ENCODE measurements at regions not wholly inside any gene's neighbourhood (a gene's known extent, or its start where the extent isn't known, plus 50 kb on each side); places are given as distances from the start of the nearest gene placed in this dataset.

DNA sequence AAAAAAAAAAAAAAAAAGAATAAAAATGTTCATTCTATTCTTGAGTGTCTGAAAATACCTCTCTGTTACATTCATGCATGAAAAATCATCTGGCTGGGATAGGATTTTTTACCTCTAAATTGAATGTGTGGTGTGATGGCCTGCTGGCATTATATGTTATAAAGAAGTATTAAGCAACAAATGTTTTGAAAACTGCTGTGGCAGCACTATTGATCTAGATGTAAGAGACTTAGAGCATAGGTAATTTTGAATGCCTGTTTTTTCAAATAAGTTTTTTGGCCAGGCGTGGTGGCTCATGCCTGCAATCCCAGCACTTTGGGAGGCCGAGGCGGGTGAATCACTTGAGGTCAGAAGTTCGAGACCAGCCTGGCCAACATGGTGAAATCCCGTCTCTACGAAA lies 147.0 kb upstream of the LINC00305 start:
- no peaks in the 10 kb centered on the region for H3K36me3 ChIP-seq
- no peak for DNase-seq
- no peaks in the 10 kb centered on the region for H3K9me3 ChIP-seq
- no peaks in the 10 kb centered on the region for H3K27me3 ChIP-seq
- H3K4me3 ChIP-seq, result no peak overlapping the region

DNA sequence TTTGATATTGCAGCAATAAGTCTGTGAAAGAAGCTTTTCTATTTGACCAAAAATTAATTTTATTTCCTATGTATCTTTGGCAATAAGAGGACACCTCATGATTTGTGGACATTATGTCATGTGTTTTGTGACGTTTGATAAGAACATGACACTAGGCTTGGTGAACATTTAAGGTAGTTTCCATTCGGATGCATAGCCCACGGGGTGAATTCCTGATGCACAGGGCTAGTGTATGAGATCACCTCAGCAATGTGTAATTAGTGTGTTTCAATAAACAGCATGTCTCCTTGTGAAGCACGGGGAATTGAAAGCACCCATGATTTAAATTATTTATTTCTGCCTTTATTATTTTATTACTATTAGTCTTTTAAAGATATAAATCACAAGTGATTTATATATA lies 146.1 kb upstream of the LINC00305 start:
- Histone ChIP-seq H3K9me3 (no peaks in the 10 kb centered on the region), H3K4me3 (no peak overlapping the region), H3K27me3 (no peaks in the 10 kb centered on the region), H3K36me3 (no peaks in the 10 kb centered on the region)
- no peak for DNase-seq

DNA sequence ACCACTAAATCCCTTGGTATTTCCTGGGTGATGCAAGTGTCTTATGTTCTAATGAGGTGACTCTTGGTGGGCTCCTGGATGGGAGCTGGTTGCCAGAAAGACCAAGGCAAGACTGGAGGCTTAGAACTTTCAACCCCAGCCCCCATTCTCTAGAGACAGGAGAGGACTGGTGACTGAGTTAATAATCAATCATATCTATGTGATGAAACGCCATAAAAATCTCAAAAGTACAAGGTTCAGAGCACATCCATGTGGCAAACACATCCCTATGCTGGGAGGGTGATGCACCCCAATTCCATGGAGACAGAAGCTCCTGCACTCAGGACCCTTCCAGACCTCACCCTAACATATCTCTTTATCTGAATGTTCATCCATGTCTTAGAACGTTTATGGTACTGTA lies 139.5 kb upstream of the LINC00305 start:
- no peaks in the 10 kb centered on the region for H3K36me3 ChIP-seq
- H3K27me3 ChIP-seq, result no peaks in the 10 kb centered on the region
- DNase-seq, result no peak
- no peak overlapping the region for H3K4me3 ChIP-seq
- no peaks in the 10 kb centered on the region for H3K9me3 ChIP-seq

DNA sequence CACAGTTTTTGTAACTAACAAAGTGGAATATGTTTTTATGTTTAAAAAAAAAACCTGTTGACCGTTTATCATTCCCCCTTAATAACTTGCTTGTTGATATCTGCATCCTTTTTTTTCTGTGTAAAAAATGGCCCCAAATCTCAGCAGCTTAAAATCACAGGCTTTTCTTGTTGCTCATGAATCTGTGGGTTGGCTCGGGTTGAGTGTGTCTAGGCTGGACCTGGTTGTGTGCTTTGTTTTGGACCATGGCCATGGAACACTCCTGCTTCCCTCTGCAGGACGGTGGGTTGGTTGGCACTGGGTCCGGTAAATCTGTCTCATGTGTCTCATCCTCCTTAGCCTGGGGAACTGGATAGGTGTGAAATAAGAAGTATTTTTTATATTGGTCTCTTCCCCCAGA lies 139.0 kb upstream of the LINC00305 start:
- peak; percentile 12 for DNase-seq
- no peaks in the 10 kb centered on the region for H3K27me3 ChIP-seq
- no peaks in the 10 kb centered on the region for H3K9me3 ChIP-seq
- H3K36me3 ChIP-seq, result no peaks in the 10 kb centered on the region
- no peak overlapping the region for H3K4me3 ChIP-seq

DNA sequence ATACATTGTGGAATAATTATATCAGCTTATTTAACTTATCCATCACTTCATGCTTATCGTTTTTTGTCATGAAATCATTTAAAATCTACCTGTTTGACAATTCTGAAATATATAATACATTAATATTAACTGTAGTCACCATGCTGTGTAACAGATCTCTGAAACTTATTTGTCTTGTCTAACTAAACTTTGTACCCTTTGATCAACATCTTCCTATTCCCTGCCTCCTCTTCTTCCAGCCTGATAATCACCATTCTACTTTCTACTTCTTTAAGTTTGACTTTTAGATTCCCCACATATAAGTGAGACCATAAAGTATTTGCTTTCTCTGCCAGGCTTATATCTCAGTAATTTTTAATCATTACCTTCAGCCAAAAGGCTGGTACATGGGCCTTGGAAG lies 134.2 kb upstream of the LINC00305 start:
- no peak overlapping the region for H3K4me3 ChIP-seq
- H3K27me3 ChIP-seq, result no peaks in the 10 kb centered on the region
- H3K36me3 ChIP-seq, result no peaks in the 10 kb centered on the region
- H3K9me3 ChIP-seq, result no peaks in the 10 kb centered on the region
- no peak for DNase-seq

DNA sequence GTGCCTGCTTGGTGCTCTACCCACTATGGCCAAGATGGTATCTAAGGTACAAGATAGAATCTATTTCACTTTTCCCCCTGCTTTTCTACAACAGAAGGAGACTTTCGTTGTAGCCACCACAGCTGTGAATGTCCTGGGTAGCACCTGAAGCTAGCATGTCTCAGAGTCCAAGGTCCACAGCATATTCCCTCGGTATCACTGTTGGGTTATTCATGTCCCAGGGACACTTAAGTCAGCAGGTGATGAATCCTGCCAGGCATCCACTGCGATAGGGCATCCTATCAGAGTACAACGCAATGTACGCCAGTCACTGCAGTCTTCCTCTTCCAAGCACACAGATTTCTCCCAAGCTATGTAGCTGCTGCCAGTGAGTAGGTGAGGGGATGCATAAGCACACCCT lies 129.1 kb upstream of the LINC00305 start:
- no peaks in the 10 kb centered on the region for H3K36me3 ChIP-seq
- H3K9me3 ChIP-seq, result no peaks in the 10 kb centered on the region
- no peak overlapping the region for H3K4me3 ChIP-seq
- DNase-seq, result no peak
- no peaks in the 10 kb centered on the region for H3K27me3 ChIP-seq

DNA sequence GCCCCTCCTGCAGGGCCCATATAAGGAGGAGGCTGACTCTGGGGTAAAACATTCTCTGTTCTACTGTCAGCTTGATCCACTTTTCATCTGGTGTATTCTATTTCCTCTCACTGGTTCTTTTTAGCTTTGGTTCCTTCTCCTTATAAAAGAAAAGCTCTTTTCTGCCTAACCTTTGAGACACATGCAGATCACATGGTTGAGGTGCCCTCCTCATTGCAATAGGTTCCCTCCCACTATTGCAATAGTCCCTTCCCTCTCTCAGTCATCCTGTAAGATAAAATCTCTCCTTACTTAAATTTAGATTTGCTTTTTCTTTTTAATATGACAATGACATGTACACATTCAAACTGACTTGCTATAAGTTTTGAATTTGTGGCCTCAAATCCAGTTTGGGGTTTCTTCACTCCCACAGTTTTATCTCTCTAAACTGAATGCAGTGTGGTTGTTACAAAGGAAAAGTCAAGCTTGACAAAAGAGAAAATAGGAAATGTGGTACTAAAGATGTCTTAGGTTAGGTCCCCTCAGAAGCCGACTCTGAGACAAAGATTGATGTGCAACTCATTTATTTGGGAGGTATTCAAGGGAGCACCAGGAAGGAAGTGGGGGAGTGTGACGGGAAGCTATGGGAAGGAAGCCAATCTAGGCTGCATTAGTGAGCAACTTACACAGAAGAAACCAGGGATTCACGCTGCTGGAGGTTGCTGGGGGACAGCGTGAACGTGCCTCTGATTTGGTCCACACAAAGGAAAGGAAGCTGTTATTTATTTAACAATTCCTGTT lies 127.6 kb upstream of the LINC00305 start:
- Histone ChIP-seq H3K36me3 (no peaks in the 10 kb centered on the region), H3K4me3 (no peak overlapping the region), H3K9me3 (no peaks in the 10 kb centered on the region), H3K27me3 (no peaks in the 10 kb centered on the region)
- no peak for DNase-seq

DNA sequence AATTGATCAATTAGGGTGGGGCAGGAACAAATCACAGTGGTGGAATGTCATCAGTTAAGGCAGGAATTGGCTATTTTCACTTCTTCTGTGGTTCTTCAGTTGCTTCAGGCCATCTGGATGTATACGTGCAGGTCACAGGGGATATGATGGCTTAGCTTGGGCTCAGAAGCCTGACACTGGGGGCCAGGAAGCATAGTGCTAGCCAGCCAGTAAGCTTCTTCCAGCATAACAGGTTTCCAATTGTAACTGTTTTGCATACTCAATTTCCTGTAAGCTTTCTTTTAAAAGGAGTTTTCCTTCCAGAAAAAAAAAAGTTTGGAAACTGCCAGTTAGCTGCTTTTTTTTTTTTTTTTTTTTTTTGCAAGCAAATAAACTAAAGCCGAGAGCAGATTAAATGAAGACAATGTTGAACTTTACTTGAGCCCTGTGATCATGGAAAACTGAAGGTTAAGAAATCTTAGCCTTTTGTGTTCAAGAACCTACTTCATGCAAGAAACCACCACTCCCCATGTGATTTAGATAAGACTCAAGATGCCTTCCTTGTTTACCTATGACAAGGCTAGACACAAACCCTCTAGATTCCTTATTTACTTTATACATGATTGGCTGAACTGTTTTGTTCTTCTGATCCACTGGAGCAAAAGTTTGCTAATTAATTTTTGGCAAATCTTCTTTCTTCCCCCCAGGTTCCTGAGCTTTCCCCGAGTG lies 126.9 kb upstream of the LINC00305 start:
- no peaks in the 10 kb centered on the region for H3K9me3 ChIP-seq
- no peak for DNase-seq
- no peaks in the 10 kb centered on the region for H3K36me3 ChIP-seq
- H3K27me3 ChIP-seq, result no peaks in the 10 kb centered on the region
- no peak overlapping the region for H3K4me3 ChIP-seq

DNA sequence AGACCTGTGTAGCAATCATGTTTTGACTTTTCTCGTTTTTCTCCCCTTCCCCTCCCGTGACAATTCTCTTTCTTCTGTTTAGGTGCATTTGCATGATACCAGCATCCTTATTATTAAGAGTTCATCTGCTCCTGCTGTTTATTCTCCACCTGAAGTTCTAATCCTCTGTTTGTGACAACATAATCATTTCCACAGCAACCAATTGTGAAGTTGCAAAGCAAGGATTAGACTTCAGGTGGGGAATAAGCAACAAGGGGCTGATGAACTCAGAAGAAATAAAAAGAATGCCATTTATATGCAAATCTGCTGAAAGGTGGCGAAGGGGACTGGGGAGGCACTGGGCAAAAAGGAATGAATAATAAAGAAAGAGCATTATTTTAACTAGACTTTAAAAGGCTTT lies 124.8 kb upstream of the LINC00305 start:
- DNase-seq, result no peak
- no peaks in the 10 kb centered on the region for H3K36me3 ChIP-seq
- no peak overlapping the region for H3K4me3 ChIP-seq
- H3K9me3 ChIP-seq, result no peaks in the 10 kb centered on the region
- no peaks in the 10 kb centered on the region for H3K27me3 ChIP-seq

DNA sequence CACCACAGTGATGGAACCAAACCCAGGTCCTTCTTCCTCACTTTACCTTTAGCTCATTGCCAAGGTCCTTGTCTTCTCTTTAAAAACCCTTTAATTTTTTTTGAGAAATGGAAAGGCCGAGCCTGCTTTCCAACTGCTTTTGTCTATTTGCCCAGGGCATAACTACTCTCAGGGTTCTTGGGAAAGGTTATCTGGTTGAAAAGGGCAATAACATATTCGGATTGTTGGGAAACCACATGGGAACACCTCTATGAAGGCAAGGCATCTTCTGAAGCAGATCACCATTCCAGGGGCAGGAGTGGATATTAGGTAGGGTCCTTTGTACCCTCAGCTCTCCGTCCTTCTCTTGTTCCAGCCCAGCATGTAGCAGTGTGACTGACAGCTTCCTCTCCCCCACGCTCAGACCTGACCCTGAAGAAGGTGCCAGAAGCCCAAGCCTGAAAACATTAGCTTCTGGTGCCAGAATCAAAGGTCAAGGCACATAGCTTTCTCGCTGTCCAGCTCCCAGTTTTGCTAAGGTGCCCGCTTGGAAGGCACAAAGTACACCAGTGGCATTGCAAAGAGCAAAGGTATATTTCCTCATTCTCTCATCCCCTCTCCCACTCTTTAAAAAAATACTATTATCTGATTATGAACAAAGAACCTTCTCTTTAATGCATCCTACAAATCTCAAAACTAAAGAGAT lies 123.2 kb upstream of the LINC00305 start:
- no peak for DNase-seq
- no peaks in the 10 kb centered on the region for H3K9me3 ChIP-seq
- no peaks in the 10 kb centered on the region for H3K36me3 ChIP-seq
- H3K27me3 ChIP-seq, result no peaks in the 10 kb centered on the region
- H3K4me3 ChIP-seq, result no peak overlapping the region

DNA sequence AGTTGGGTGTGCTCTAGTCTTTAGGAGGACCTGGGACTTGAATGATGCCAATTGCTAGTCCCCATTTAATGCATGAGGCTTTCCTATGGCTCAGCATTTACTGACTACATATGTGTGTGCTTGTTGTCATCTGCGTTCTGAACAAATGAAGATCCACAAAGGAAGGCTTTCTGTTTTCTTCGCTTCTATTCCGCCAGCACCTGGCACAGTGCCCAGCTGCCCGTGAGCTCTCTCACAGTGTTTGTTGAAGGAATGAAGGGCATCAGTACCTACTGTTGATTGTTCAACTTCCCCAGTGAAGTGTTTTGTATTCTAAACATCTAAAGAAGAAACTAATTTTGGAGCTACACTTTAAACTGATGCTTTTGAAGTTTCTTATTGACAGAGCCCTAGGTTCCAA lies 122.4 kb upstream of the LINC00305 start:
- H3K27me3 ChIP-seq, result no peaks in the 10 kb centered on the region
- no peak overlapping the region for H3K4me3 ChIP-seq
- H3K36me3 ChIP-seq, result no peaks in the 10 kb centered on the region
- no peaks in the 10 kb centered on the region for H3K9me3 ChIP-seq
- DNase-seq, result no peak

DNA sequence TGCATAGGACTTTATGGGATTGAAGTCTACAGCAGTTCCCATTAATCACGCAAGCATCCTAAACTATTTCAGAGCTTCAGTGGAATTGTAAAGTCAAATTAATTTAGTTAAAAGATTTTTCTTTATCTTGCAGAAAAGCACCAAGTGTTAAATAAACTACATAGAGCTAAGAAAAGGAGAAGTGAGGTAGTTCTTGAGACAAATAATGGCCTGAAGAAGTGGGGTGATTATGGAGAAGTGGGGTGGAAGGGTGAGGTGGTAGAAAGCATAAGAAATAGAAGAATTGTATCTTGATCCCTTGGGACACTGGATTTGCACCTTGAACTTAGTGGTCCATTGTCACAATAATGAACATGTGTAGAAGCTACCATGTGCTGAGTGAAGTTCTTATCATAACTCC lies 121.7 kb upstream of the LINC00305 start:
- Histone ChIP-seq H3K9me3 (no peaks in the 10 kb centered on the region), H3K27me3 (no peaks in the 10 kb centered on the region), H3K4me3 (no peak overlapping the region), H3K36me3 (no peaks in the 10 kb centered on the region)
- no peak for DNase-seq

DNA sequence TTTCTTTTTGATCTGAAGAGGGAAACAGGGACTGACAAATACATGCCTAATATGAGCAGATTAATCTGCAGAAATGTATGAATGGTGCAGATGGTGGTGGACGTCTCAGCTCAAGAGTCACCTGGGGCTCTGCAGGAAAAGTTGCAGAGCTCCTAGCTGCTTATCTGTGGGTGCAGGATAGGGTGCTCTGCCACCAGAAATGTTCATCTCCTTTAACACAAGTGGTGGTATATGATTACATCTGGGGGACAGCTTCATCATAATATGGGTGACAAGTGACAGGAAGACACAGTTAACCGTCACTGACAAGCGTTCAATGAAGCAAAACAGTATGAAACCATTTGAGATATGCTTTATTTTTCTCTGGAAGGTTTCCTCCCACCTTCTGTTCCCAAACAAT lies 121.2 kb upstream of the LINC00305 start:
- Histone ChIP-seq H3K4me3 (no peak overlapping the region), H3K36me3 (no peaks in the 10 kb centered on the region), H3K27me3 (no peaks in the 10 kb centered on the region), H3K9me3 (no peaks in the 10 kb centered on the region)
- DNase-seq, result no peak

DNA sequence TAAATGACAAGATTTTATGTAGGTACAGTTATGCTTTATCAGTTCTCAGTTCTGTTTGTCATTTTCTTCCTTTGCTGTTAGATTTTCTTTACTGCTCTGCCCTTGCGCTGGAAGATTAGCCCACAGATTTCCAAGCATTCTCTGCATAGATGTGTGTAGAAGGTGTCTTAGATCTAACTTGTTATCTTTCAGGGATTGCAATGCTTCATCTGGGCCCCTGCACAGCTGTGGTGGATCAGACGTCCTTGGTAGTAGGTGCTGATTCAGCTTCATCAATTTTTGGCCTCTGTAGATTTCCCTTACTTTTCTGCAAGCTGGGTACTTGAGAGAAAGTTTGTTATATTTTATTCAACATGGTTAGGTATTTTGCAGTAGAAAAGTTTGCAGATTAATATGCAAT lies 115.3 kb upstream of the LINC00305 start:
- Histone ChIP-seq H3K9me3 (no peaks in the 10 kb centered on the region), H3K36me3 (no peaks in the 10 kb centered on the region)
- no peak for DNase-seq

DNA sequence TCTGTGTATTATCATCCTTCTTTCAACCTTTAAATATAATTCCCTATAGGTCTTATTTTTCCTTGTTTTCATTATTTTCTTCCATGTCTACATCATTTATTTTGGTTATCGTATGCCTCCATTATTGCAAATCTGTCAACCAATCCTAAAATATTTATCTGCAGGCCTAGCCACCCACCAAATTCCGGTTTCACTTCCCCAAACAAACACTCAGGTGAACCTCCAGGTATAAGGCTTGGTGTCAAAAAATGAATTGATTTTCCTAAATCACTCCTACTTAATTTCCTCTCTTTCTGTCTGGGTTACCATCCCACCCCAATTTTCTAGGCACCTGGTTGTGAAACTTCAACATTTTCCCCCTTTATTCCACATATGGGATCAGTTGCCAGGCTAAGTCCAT lies 111.9 kb upstream of the LINC00305 start:
- no peak overlapping the region for H3K4me3 ChIP-seq
- no peaks in the 10 kb centered on the region for H3K9me3 ChIP-seq
- no peak for DNase-seq
- no peaks in the 10 kb centered on the region for H3K36me3 ChIP-seq
- no peaks in the 10 kb centered on the region for H3K27me3 ChIP-seq

More for the DNA sequence above, 115.3 kb upstream of the LINC00305 start:
- Histone ChIP-seq H3K4me3 (no peak overlapping the region), H3K27me3 (no peaks in the 10 kb centered on the region)

DNA sequence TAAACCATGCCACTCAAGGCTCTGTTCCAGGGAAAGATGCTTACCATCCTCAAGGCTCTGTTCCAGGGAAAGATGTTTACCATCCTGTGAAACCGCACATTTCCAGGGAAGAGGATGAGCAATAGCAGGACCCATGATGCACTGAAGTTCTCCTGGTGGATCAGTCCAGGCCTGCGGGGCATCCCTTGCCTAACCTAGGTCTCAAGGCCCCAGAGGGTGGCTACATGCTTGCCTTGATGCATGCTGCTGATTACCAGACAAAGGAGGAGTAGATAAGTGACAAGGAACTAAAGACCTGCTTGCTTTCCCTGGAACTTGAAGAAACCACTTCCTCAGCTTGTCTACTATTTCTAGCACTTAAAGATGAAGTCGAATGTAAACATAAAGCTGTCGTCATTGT lies 111.0 kb upstream of the LINC00305 start:
- DNase-seq, result no peak
- Histone ChIP-seq H3K4me3 (no peak overlapping the region), H3K27me3 (no peaks in the 10 kb centered on the region), H3K36me3 (no peaks in the 10 kb centered on the region), H3K9me3 (no peaks in the 10 kb centered on the region)

DNA sequence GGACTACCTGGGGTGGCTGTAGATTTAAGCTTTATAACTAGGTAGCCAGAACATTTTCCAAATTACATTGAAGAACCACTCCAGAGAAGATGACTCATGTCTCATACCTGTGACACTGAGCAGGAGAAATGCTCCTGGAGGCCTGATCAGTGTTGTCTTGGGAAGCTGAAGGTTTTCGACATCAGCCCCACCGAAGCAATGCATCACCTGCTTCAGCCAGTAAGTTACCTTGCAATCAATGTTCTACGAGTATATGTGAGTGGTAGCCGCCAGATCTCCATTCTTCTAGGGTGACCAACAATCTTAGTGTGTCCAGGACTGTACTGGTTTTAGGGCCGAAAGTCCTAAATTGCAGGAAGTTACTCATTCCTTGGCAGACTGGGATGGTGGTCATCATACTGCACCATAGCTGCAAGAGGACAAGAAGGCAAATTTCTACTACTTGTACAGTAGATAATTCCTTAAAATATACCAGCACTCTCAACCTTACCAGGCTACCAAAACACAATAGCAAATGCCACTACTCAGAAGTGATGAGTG lies 109.3 kb upstream of the LINC00305 start:
- peak; percentile 2 for DNase-seq
- Histone ChIP-seq H3K27me3 (no peaks in the 10 kb centered on the region), H3K9me3 (no peaks in the 10 kb centered on the region), H3K4me3 (no peak overlapping the region), H3K36me3 (no peaks in the 10 kb centered on the region)
